ENCODE measurements at regions not wholly inside any gene's neighbourhood (a gene's known extent, or its start where the extent isn't known, plus 50 kb on each side); places are given as distances from the start of the nearest gene placed in this dataset.

- Mint-ChIP-seq H3K27ac (no peak overlapping the region), H3K4me1 (no peaks in the 10 kb centered on the region), H3K9me3 (no peaks in the 10 kb centered on the region), H3K4me3 (no peak overlapping the region), H3K27me3 (peaks cover 4% of the 10 kb centered on the region), H3K36me3 (no peaks in the 10 kb centered on the region)
- DNase-seq (no peak), ATAC-seq (ENCODE audit: low read depth) (no peak)
- POLR2A ChIA-PET: no interaction called here
These were observed 66.3 kb upstream of the NANOGP8 start for GRCh38 chr15:35151381-35151780.

DNA sequence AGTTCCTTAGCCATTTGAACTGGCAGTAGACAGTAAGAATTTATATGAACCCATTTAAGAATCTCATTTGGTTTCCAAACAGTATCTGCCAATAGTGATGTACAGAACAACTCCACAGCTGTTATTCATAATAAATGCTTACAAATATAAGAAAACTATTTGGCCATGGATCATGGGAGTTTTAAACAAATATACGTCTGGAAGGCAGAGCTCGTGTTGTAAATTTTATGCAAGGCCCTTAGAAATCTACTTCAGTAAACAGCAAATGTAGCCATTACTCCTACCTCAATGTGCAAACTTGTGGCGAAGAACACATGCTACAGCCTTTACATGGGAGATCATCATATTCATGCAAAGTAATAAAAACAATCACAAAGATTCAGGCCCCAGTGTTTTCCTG is 65.3 kb upstream of the NANOGP8 start:
- no peak overlapping the region for H3K27ac Mint-ChIP-seq
- no peaks in the 10 kb centered on the region for H3K4me1 Mint-ChIP-seq
- DNase-seq (no peak), ATAC-seq (ENCODE audit: low read depth) (no peak)
- H3K4me3 Mint-ChIP-seq: no peak overlapping the region
- H3K9me3 Mint-ChIP-seq: no peaks in the 10 kb centered on the region
- peaks cover 4% of the 10 kb centered on the region for H3K27me3 Mint-ChIP-seq
- POLR2A ChIA-PET: no interaction called here
- no peaks in the 10 kb centered on the region for H3K36me3 Mint-ChIP-seq

GRCh38 chr15:35145336-35145735 is 60.2 kb upstream of the NANOGP8 start:
- no peak for ATAC-seq (ENCODE audit: low read depth)
- no peaks in the 10 kb centered on the region for H3K4me1 Mint-ChIP-seq
- H3K27ac Mint-ChIP-seq: no peak overlapping the region
- no peaks in the 10 kb centered on the region for H3K9me3 Mint-ChIP-seq
- no peaks in the 10 kb centered on the region for H3K27me3 Mint-ChIP-seq
- DNase-seq: no peak
- H3K36me3 Mint-ChIP-seq: no peaks in the 10 kb centered on the region
- H3K4me3 Mint-ChIP-seq: no peak overlapping the region
- POLR2A ChIA-PET: no interaction called here

DNA sequence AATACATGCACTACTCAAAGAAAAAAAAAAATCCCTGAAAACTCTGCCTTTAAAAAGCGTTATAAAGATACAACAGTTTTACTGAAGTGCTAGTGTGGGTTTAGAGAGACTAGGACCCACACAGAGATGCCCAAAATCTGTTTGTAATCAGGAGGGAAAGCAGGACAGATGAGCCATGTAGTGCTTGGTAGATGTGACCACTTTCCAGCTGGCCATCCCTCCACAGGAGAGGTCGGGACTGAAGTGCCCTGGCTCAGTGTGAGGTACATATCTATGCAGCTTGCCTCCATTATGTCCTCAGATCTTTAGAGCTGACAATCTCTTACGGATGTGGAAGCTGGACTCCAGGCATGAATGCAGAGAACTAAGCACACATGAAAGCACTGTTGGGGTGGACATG is 57.5 kb upstream of the NANOGP8 start:
- Mint-ChIP-seq H3K27me3 (no peaks in the 10 kb centered on the region), H3K4me1 (no peaks in the 10 kb centered on the region), H3K36me3 (no peaks in the 10 kb centered on the region), H3K4me3 (no peak overlapping the region), H3K9me3 (no peaks in the 10 kb centered on the region), H3K27ac (no peak overlapping the region)
- ATAC-seq (ENCODE audit: low read depth) (no peak), DNase-seq (no peak)
- POLR2A ChIA-PET: no interaction called here

GRCh38 chr15:35141743-35142471 is 56.8 kb upstream of the NANOGP8 start:
- no peak overlapping the region for H3K27ac Mint-ChIP-seq
- H3K4me3 Mint-ChIP-seq: no peak overlapping the region
- no peaks in the 10 kb centered on the region for H3K36me3 Mint-ChIP-seq
- no peaks in the 10 kb centered on the region for H3K4me1 Mint-ChIP-seq
- H3K9me3 Mint-ChIP-seq: no peaks in the 10 kb centered on the region
- ATAC-seq (ENCODE audit: low read depth) (no peak), DNase-seq (no peak)
- H3K27me3 Mint-ChIP-seq: no peaks in the 10 kb centered on the region
- POLR2A ChIA-PET: no interaction called here

DNA sequence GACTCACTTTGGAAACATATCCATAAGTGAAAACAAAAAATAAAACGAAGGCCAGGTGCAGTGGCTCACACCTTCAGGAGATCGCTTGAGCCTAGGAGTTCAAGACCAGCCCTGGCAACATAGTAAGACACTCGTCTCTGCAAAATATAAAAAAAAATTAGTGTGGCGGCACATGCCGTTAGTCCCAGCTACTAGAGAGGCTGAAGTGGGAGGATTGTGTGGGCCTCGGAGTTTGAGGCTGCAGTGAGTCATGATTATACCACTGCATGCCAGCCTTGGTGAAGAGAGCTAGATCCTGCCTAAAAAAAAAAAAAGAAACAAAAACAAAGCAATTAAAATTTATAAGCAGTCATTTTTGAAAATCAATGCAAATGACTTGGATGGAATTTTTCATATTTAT is 54.7 kb upstream of the NANOGP8 start:
- POLR2A ChIA-PET: no interaction called here
- Mint-ChIP-seq H3K9me3 (no peaks in the 10 kb centered on the region), H3K27ac (no peak overlapping the region), H3K36me3 (no peaks in the 10 kb centered on the region), H3K4me1 (no peaks in the 10 kb centered on the region), H3K4me3 (no peak overlapping the region), H3K27me3 (no peaks in the 10 kb centered on the region)
- DNase-seq (no peak), ATAC-seq (ENCODE audit: low read depth) (no peak)

DNA sequence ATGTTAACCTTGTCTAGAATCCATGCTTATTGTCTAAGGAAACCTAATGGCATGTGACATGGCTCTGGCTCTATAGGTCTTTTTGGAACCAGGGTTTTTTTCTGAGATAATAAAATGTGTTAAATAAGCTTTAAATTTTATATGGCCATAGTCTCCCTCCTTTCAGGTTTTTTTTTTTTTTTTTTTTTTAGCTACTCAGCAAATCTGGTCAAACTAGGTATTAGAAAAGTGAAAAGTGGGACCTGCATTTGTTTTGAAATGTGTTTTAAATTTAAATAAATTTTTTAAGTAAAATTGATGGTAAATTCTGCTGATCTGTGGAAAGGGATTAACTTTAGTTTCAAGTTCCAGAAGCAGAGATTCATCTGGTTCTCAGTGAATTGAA is 52.1 kb upstream of the NANOGP8 start:
- DNase-seq: no peak
- POLR2A ChIA-PET: no interaction called here
- no peaks in the 10 kb centered on the region for H3K4me1 Mint-ChIP-seq
- ATAC-seq (ENCODE audit: low read depth): no peak
- no peak overlapping the region for H3K4me3 Mint-ChIP-seq
- no peaks in the 10 kb centered on the region for H3K27me3 Mint-ChIP-seq
- no peaks in the 10 kb centered on the region for H3K9me3 Mint-ChIP-seq
- no peaks in the 10 kb centered on the region for H3K36me3 Mint-ChIP-seq
- H3K27ac Mint-ChIP-seq: no peak overlapping the region

GRCh38 chr15:35136321-35137189 is 51.5 kb upstream of the NANOGP8 start:
- Mint-ChIP-seq H3K27me3 (no peaks in the 10 kb centered on the region), H3K4me3 (no peak overlapping the region), H3K27ac (no peak overlapping the region), H3K9me3 (no peaks in the 10 kb centered on the region), H3K4me1 (no peaks in the 10 kb centered on the region), H3K36me3 (no peaks in the 10 kb centered on the region)
- DNase-seq: no peak
- POLR2A ChIA-PET: interaction anchor here (0.7 kb wide), 1 partner anchor 1432 kb away, joined by 4 read pairs; no protein-coding TSS in a partner anchor
- no peak for ATAC-seq (ENCODE audit: low read depth)
